ENCODE measurements at regions not wholly inside any gene's neighbourhood (a gene's known extent, or its start where the extent isn't known, plus 50 kb on each side); places are given as distances from the start of the nearest gene placed in this dataset.
"Not testable (repeated sequence)": the region's sequence is repeated elsewhere in the genome, so short reads cannot be mapped to it uniquely, and the experiment has no call there.

DNA sequence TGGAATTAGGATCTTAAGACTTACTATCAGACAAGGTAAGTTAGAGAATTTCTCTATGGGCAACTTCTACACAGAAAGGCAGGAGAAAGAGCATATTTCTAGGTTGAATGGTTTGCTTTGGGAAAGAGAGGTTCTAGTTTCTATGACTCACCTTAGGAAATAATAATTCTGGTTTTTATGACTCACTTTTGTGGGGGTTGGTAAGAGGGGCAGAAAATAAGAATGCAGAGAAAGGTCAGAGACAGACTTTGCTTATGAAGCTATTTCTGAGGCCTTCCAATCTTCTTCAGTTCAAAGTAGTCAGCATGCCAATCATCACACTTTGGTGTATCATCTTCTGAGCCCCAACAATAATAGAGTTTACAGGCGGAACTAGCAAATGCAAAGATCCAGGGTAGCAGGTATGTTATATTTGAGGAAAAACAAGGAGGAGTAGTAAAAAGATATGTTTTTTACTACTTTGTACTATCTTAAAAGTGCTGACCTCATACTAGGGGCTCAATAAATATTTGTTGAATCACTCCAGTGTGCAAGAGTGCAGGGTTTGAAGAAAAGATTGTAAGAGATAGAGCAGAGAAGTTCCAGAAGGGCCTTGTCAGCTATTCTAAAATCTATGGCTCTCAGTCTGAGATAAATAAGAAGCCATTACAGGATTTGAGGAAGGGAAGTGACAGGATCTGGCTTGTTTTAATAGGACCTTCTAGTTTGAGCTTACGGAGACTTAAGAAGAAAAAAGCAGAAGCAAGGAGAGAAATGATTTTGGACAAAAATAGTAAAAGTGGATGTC lies 56.7 kb upstream of the LRFN5 start:
- DNase-seq (ENCODE audit: extremely low spot score, insufficient read length, low read depth) (no peak), FAIRE-seq (no peak)

GRCh38 chr14:41549282-41549681 lies 57.4 kb upstream of the LRFN5 start:
- FAIRE-seq, result no peak
- no peak for DNase-seq (ENCODE audit: extremely low spot score, insufficient read length, low read depth)

GRCh38 chr14:41548666-41549065 lies 58.0 kb upstream of the LRFN5 start:
- no peak for FAIRE-seq
- no peak for DNase-seq (ENCODE audit: extremely low spot score, insufficient read length, low read depth)

DNA sequence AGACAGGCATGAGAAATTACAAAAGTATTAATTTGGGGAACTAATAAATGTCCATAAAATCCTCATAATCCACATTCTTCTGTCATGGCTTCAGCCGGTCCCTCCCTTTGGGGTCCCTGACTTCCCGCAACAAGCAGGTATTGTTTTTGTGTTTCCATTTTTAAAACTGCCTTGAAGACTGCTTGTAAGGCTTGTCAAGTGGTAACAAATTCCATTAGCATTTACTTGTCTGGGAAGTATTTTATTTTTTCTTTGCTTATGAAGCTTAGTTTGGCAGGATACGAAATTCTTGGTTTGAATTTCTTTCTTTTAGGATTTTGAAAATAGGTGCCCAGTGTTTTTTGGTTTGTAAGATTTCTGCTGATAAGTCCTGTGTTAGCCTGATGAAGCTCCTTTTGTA lies 65.3 kb upstream of the LRFN5 start:
- DNase-seq (ENCODE audit: extremely low spot score, insufficient read length, low read depth) (no peak), FAIRE-seq (no peak)

DNA sequence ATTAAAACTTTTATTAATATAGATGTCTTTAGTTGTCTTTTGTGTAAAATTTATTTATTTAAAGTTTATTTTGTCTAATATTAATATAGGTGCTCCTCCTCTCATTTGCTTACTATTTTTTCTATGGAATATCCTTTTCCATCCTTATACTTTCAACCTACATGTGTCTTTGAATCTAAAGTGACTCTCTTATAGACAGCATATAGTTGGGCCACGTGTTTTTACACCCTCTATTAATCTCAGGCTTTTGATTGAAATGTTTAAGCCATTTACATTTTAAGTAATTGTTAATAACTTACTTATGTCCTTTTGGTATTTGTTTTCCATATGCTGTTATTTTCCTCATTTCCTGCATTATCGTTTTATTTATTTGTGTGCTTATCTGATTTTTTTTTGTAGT lies 74.4 kb upstream of the LRFN5 start:
- DNase-seq (ENCODE audit: extremely low spot score, insufficient read length, low read depth) (no peak), FAIRE-seq (no peak)

DNA sequence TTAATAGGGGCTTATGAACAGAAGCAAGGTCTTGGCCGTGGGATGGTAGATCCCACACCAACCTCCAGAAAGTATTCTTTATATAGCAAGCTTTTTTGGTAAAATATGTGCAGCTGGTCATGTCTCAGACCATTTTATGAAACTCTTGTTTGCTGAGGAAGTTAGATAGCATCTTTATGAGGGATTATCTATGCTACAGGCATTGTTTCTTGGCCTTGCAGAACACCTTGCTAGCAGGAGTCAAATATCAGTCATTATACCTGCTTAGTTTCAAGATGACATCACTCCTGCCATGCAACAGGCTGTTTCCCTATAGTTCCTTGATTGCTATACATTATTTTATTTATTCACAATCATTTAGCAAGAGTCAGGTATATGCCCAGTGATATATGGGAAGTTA lies 84.8 kb upstream of the LRFN5 start:
- DNase-seq (ENCODE audit: extremely low spot score, insufficient read length, low read depth) (no peak), FAIRE-seq (no peak)

DNA sequence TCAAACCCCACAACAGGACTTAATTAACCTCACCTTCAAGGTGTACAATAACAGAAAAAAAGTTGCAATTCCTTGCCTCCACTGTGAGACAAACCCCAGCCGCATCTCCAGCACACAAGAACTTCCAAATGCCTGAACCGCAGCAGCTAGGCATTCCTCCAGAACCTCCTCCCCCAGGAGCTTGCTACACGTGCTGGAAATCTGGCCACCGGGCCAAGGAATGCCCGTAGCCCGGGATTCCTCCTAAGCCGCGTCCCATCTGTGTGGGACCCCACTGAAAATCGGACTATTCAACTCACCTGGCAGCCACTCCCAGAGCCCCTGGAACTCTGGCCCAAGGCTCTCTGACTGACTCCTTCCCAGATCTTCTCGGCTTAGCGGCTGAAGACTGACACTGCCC lies 88.6 kb upstream of the LRFN5 start:
- DNase-seq (ENCODE audit: extremely low spot score, insufficient read length, low read depth); FAIRE-seq: not testable (repeated sequence)

DNA sequence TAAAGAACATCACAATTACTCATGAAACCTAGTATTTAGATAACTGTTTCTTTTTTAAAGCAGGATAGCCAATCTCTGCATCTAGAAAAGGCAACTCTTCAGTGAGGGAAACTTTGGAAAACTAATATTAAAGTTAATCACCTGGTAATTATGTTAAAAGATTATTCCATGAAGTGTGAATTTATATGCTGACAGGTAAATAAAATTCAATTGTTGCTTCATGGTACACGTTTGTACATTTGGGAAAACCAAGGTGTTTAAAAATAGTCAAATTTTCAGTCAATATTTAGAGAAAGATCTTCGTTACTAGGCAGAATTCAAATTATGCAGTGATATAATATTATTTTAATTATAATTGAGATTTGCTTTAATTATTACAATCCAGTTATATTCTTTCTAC lies 100.1 kb upstream of the LRFN5 start:
- FAIRE-seq (no peak), DNase-seq (ENCODE audit: extremely low spot score, insufficient read length, low read depth) (no peak)

- FAIRE-seq (no peak), DNase-seq (ENCODE audit: extremely low spot score, insufficient read length, low read depth) (no peak)
These were observed 101.2 kb upstream of the LRFN5 start for GRCh38 chr14:41505491-41505890.

DNA sequence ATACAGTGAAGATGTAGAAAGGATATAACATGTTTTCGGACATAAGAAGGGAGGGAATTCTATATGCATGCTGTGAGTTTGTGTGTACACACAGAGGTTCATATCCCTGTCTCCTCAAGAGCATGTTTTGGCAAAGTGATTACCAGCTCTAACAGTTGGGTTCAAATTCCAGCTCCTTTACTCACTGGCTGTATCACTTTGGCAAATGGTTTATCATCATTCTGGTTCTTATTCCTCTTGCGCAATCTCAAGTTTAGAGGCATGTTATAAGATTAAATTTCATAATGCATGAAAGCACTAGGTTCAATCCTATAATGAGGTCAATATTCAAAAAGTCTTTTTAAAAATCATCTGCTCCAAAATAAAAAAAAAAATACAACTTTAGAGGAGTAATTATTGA lies 107.7 kb upstream of the LRFN5 start:
- FAIRE-seq (no peak), DNase-seq (ENCODE audit: extremely low spot score, insufficient read length, low read depth) (no peak)

GRCh38 chr14:41490323-41490722 lies 116.4 kb upstream of the LRFN5 start:
- DNase-seq (ENCODE audit: extremely low spot score, insufficient read length, low read depth) (no peak), FAIRE-seq (no peak)

GRCh38 chr14:41489315-41489972 lies 117.2 kb upstream of the LRFN5 start:
- DNase-seq (ENCODE audit: extremely low spot score, insufficient read length, low read depth) (no peak), FAIRE-seq (no peak)

DNA sequence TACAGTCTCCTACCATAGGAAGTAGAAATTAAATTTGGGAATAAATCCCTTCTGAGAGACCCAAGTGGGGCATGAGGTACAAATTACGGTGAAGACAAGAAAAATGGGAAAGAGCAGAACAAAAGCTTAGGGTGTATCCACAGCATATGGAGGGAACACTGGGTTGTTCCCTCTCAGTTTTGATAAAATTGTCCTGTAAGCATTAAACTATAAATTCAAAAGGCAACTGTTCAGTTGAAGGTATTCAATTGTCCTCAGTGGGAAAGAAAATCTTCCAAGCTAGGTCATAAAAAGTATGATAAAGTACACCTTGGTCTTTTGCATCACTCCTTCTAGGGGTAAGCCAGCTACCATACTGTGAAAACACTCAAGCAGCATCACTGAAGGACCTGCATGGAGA lies 118.3 kb upstream of the LRFN5 start:
- FAIRE-seq (no peak), DNase-seq (ENCODE audit: extremely low spot score, insufficient read length, low read depth) (no peak)

- DNase-seq (ENCODE audit: extremely low spot score, insufficient read length, low read depth) (no peak), FAIRE-seq (no peak)
These were observed 123.8 kb upstream of the LRFN5 start for GRCh38 chr14:41482861-41483260.

- no peak for DNase-seq (ENCODE audit: extremely low spot score, insufficient read length, low read depth)
- FAIRE-seq, result no peak
These were observed 130.2 kb upstream of the LRFN5 start for GRCh38 chr14:41476526-41476925.

DNA sequence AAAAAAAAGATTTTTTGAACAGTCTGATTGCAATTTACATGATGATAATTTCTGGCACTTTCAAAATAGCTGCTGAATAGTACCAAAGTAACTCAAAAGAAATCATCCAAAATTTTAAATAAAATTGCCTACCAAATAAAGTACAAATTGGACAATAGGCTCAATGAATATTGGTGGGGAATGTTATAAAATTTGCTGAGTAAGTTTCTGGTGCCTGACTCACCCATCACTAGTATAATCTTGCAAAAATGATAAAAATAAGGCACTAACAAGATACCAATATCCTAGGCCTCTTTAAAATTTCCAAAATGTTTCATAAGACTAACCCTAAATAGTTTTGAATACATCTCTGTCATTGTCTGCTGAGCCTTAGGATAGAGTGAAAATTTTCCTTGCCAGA lies 145.3 kb upstream of the LRFN5 start:
- DNase-seq (ENCODE audit: extremely low spot score, insufficient read length, low read depth) (no peak), FAIRE-seq (no peak)

DNA sequence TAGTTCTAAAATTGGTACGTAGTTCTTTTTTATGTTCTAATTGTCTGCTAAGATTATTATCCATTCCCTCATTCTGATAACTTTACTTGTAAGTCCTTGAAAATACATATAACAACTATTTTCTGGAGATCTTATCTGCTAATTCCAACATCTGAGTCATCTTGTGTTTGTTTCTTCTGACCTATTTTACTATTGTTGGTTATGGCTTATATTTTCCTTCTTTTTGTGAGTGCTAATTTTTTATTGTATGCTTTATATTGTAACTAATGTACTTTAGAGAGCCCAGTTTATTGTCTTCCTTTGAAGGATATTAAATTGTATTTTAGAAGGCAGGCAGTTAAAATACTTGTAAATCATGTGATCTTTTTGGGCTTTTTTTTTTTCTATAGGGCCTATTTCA lies 149.3 kb upstream of the LRFN5 start:
- DNase-seq (ENCODE audit: extremely low spot score, insufficient read length, low read depth) (no peak), FAIRE-seq (no peak)

- no peak for FAIRE-seq
- DNase-seq (ENCODE audit: extremely low spot score, insufficient read length, low read depth), result no peak
These were observed 157.6 kb upstream of the LRFN5 start for GRCh38 chr14:41449066-41449465.

- DNase-seq (ENCODE audit: extremely low spot score, insufficient read length, low read depth) (no peak), FAIRE-seq (no peak)
These were observed 160.7 kb upstream of the LRFN5 start for GRCh38 chr14:41446008-41446407.

DNA sequence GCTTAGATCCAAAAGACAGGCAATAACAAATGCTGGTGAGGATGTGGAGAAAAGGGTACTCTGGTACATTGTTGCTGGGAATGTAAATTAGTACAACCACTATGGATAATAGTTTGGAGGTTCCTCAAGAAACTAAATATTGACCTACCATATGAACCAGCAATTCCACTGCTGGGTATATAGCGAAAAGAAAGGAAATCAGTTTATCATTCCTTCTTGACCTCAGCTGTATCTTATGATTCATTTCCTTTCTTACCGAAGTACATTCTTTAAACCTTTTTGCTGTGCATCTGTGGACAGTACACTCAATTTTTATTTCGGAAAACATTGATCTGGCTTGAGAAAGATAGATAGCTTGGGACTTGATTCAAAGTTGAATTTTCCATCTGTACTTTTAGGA lies 183.2 kb upstream of the LRFN5 start:
- FAIRE-seq, result no peak
- no peak for DNase-seq (ENCODE audit: extremely low spot score, insufficient read length, low read depth)

DNA sequence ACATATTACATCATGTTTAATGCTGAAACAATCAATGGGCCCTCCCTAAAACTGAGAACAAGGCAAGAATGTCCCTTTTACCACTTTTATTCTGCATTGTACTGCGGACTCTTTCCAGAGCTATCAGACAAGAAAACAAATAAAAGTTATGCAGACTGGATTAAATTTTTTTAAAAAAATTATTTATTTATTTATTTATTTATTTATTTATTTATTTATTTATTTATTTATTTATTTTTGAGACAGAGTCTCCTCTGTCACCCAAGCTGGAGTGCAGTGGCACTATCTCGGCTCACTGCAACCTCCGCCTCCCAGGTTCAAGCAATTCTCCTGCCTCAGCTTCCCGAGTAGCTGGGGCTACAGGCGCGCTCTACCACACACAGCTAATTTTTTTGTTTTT lies 185.4 kb upstream of the LRFN5 start:
- not testable (repeated sequence) for DNase-seq (ENCODE audit: extremely low spot score, insufficient read length, low read depth); FAIRE-seq

- no peak for FAIRE-seq
- no peak for DNase-seq (ENCODE audit: extremely low spot score, insufficient read length, low read depth)
These were observed 187.0 kb upstream of the LRFN5 start for GRCh38 chr14:41419709-41420108.
